Peyer's patch (tissue), 4 donors: ENCODE measurements at regions not wholly inside any gene's neighbourhood (a gene's known extent, or its start where the extent isn't known, plus 50 kb on each side); places are given as distances from the start of the nearest gene placed in this dataset.

Experiments used
- CTCF ChIP-seq, 6 experiments: fragments of 450-650 bp in 4 of 6; fragments of 200-600 bp in 2 of 6; sonication (generic) in 1 of 6; IDR thresholded peaks; one replicate each; pipeline ENCODE4 v1.5.1; 2017 to 2019; ENCODE audit warnings: antibody characterized with exemption in 6 of 6, mild to moderate bottlenecking in 3 of 6, moderate library complexity in 1 of 6
- POLR2A ChIP-seq, 2 donors: fragments of 450-650 bp; IDR thresholded peaks; one replicate each; pipeline ENCODE4 v1.5.1; 2017; ENCODE audit warnings: antibody characterized with exemption in 2 of 2, mild to moderate bottlenecking in 2 of 2, moderate library complexity in 2 of 2

- TF ChIP-seq CTCF (IDR thresholded peaks at IDR 0.05) (no peak), POLR2A (IDR thresholded peaks at IDR 0.05) (no peak)
These were observed 648.3 kb upstream of the MDGA2 start for GRCh38 chr14:48323665-48324064.
